ENCODE measurements at regions not wholly inside any gene's neighbourhood (a gene's known extent, or its start where the extent isn't known, plus 50 kb on each side); places are given as distances from the start of the nearest gene placed in this dataset.

- H3K9me3 Mint-ChIP-seq, result no peaks in the 10 kb centered on the region
Measured at GRCh38 chr2:153052807-153053559, 334.6 kb downstream of the ARL6IP6 start.

More at GRCh38 chr2:153052807-153053559, 334.6 kb downstream of the ARL6IP6 start:
- Histone ChIP-seq H3K27me3 (ENCODE audit: insufficient read depth) (no peaks in the 10 kb centered on the region), H3K4me2 (no peak overlapping the region), H3K27ac (ENCODE audit: low read depth) (no peak overlapping the region), H3K4me3 (no peak overlapping the region), H3K4me1 (ENCODE audit: insufficient read depth) (no peaks in the 10 kb centered on the region), H4K20me1 (replicated peaks; ENCODE audit: insufficient read depth) (no peaks in the 10 kb centered on the region), H2AFZ (no peak overlapping the region), H3F3A (replicated peaks; ENCODE audit: low read depth) (no peaks in the 10 kb centered on the region), H3K36me3 (ENCODE audit: insufficient read depth) (no peaks in the 10 kb centered on the region), H3K9me2 (ENCODE audit: insufficient read depth) (no peaks in the 10 kb centered on the region), H3K79me2 (replicated peaks; ENCODE audit: insufficient read depth) (no peaks in the 10 kb centered on the region)
- ATAC-seq (no peak), DNase-seq (ENCODE audit: low spot score) (no peak)
- Mint-ChIP-seq H3K4me1 (peaks cover 2% of the 10 kb centered on the region; the same call in 1 of the 3 replicates), H3K36me3 (ENCODE audit: low read depth) (no peaks in the 10 kb centered on the region), H3K4me3 (no peak overlapping the region), H3K27me3 (ENCODE audit: insufficient read depth, low read depth, poor library complexity) (peaks cover 2% of the 10 kb centered on the region), H3K27ac (no peak overlapping the region)
- TF ChIP-seq, protein P1, sequence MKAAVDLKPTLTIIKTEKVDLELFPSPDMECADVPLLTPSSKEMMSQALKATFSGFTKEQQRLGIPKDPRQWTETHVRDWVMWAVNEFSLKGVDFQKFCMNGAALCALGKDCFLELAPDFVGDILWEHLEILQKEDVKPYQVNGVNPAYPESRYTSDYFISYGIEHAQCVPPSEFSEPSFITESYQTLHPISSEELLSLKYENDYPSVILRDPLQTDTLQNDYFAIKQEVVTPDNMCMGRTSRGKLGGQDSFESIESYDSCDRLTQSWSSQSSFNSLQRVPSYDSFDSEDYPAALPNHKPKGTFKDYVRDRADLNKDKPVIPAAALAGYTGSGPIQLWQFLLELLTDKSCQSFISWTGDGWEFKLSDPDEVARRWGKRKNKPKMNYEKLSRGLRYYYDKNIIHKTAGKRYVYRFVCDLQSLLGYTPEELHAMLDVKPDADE (IDR thresholded peaks at IDR 0.05), result no peak
- TF ChIP-seq CREB1 (CRISPR knock-in tag; IDR thresholded peaks at IDR 0.05; ENCODE audit: low read depth), result no peak
- no peak for TF ChIP-seq STAT1 (IDR thresholded peaks at IDR 0.05; ENCODE audit: unreplicated experiment)
- TF ChIP-seq ZNF114 (CRISPR knock-in tag; IDR thresholded peaks at IDR 0.05), result no peak
- TF ChIP-seq POLR2AphosphoS5 (IDR thresholded peaks at IDR 0.05; ENCODE audit: low read depth), result no peak
- TF ChIP-seq ZNF331 (CRISPR knock-in tag; IDR thresholded peaks at IDR 0.05; ENCODE audit: low read depth), result no peak
- TF ChIP-seq EZH2phosphoT487 (IDR thresholded peaks at IDR 0.05; ENCODE audit: unreplicated experiment), result no peak
- TF ChIP-seq, protein P2, sequence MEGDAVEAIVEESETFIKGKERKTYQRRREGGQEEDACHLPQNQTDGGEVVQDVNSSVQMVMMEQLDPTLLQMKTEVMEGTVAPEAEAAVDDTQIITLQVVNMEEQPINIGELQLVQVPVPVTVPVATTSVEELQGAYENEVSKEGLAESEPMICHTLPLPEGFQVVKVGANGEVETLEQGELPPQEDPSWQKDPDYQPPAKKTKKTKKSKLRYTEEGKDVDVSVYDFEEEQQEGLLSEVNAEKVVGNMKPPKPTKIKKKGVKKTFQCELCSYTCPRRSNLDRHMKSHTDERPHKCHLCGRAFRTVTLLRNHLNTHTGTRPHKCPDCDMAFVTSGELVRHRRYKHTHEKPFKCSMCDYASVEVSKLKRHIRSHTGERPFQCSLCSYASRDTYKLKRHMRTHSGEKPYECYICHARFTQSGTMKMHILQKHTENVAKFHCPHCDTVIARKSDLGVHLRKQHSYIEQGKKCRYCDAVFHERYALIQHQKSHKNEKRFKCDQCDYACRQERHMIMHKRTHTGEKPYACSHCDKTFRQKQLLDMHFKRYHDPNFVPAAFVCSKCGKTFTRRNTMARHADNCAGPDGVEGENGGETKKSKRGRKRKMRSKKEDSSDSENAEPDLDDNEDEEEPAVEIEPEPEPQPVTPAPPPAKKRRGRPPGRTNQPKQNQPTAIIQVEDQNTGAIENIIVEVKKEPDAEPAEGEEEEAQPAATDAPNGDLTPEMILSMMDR (conservative IDR thresholded peaks at IDR 0.05; ENCODE audit: low read depth in 2 of 2), result no peak
- TF ChIP-seq, protein P3, sequence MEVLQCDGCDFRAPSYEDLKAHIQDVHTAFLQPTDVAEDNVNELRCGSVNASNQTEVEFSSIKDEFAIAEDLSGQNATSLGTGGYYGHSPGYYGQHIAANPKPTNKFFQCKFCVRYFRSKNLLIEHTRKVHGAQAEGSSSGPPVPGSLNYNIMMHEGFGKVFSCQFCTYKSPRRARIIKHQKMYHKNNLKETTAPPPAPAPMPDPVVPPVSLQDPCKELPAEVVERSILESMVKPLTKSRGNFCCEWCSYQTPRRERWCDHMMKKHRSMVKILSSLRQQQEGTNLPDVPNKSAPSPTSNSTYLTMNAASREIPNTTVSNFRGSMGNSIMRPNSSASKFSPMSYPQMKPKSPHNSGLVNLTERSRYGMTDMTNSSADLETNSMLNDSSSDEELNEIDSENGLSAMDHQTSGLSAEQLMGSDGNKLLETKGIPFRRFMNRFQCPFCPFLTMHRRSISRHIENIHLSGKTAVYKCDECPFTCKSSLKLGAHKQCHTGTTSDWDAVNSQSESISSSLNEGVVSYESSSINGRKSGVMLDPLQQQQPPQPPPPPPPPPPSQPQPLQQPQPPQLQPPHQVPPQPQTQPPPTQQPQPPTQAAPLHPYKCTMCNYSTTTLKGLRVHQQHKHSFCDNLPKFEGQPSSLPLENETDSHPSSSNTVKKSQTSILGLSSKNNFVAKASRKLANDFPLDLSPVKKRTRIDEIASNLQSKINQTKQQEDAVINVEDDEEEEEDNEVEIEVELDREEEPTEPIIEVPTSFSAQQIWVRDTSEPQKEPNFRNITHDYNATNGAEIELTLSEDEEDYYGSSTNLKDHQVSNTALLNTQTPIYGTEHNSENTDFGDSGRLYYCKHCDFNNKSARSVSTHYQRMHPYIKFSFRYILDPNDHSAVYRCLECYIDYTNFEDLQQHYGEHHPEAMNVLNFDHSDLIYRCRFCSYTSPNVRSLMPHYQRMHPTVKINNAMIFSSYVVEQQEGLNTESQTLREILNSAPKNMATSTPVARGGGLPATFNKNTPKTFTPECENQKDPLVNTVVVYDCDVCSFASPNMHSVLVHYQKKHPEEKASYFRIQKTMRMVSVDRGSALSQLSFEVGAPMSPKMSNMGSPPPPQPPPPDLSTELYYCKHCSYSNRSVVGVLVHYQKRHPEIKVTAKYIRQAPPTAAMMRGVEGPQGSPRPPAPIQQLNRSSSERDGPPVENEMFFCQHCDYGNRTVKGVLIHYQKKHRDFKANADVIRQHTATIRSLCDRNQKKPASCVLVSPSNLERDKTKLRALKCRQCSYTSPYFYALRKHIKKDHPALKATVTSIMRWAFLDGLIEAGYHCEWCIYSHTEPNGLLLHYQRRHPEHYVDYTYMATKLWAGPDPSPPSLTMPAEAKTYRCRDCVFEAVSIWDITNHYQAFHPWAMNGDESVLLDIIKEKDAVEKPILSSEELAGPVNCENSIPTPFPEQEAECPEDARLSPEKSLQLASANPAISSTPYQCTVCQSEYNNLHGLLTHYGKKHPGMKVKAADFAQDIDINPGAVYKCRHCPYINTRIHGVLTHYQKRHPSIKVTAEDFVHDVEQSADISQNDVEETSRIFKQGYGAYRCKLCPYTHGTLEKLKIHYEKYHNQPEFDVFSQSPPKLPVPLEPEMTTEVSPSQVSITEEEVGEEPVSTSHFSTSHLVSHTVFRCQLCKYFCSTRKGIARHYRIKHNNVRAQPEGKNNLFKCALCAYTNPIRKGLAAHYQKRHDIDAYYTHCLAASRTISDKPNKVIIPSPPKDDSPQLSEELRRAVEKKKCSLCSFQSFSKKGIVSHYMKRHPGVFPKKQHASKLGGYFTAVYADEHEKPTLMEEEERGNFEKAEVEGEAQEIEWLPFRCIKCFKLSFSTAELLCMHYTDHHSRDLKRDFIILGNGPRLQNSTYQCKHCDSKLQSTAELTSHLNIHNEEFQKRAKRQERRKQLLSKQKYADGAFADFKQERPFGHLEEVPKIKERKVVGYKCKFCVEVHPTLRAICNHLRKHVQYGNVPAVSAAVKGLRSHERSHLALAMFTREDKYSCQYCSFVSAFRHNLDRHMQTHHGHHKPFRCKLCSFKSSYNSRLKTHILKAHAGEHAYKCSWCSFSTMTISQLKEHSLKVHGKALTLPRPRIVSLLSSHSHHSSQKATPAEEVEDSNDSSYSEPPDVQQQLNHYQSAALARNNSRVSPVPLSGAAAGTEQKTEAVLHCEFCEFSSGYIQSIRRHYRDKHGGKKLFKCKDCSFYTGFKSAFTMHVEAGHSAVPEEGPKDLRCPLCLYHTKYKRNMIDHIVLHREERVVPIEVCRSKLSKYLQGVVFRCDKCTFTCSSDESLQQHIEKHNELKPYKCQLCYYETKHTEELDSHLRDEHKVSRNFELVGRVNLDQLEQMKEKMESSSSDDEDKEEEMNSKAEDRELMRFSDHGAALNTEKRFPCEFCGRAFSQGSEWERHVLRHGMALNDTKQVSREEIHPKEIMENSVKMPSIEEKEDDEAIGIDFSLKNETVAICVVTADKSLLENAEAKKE (CRISPR knock-in tag; IDR thresholded peaks at IDR 0.05), result no peak
- TF ChIP-seq EZH2 (IDR thresholded peaks at IDR 0.05; ENCODE audit: low read depth, unreplicated experiment), result no peak
- TF ChIP-seq, protein P4, sequence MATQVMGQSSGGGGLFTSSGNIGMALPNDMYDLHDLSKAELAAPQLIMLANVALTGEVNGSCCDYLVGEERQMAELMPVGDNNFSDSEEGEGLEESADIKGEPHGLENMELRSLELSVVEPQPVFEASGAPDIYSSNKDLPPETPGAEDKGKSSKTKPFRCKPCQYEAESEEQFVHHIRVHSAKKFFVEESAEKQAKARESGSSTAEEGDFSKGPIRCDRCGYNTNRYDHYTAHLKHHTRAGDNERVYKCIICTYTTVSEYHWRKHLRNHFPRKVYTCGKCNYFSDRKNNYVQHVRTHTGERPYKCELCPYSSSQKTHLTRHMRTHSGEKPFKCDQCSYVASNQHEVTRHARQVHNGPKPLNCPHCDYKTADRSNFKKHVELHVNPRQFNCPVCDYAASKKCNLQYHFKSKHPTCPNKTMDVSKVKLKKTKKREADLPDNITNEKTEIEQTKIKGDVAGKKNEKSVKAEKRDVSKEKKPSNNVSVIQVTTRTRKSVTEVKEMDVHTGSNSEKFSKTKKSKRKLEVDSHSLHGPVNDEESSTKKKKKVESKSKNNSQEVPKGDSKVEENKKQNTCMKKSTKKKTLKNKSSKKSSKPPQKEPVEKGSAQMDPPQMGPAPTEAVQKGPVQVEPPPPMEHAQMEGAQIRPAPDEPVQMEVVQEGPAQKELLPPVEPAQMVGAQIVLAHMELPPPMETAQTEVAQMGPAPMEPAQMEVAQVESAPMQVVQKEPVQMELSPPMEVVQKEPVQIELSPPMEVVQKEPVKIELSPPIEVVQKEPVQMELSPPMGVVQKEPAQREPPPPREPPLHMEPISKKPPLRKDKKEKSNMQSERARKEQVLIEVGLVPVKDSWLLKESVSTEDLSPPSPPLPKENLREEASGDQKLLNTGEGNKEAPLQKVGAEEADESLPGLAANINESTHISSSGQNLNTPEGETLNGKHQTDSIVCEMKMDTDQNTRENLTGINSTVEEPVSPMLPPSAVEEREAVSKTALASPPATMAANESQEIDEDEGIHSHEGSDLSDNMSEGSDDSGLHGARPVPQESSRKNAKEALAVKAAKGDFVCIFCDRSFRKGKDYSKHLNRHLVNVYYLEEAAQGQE (IDR thresholded peaks at IDR 0.05; ENCODE audit: unreplicated experiment), result no peak
- TF ChIP-seq JUNB (IDR thresholded peaks at IDR 0.05; ENCODE audit: unreplicated experiment), result no peak

All from GM23338 (cell line).